Neural progenitor cell (in vitro differentiated cells): ENCODE measurements at regions not wholly inside any gene's neighbourhood (a gene's known extent, or its start where the extent isn't known, plus 50 kb on each side); places are given as distances from the start of the nearest gene placed in this dataset.

Source experiments
- EZH2 ChIP-seq: fragments of 200-600 bp; sonication (generic); IDR thresholded peaks from 2 replicates; pipeline ENCODE4 v1.6.1; 2017; ENCODE audit warnings: antibody characterized with exemption, mild to moderate bottlenecking, moderate library complexity
- EZH2phosphoT487 ChIP-seq: fragments of 200-600 bp; sonication (generic); IDR thresholded peaks from 2 replicates; pipeline ENCODE4 v1.6.1; 2017; ENCODE audit warnings: antibody characterized with exemption
- TF ChIP-seq, protein P1 (sequence below): fragments of 200-600 bp; sonication (generic); IDR thresholded peaks from 2 replicates; pipeline ENCODE4 v1.5.1; 2017; ENCODE audit warnings: antibody characterized with exemption, mild to moderate bottlenecking

DNA sequence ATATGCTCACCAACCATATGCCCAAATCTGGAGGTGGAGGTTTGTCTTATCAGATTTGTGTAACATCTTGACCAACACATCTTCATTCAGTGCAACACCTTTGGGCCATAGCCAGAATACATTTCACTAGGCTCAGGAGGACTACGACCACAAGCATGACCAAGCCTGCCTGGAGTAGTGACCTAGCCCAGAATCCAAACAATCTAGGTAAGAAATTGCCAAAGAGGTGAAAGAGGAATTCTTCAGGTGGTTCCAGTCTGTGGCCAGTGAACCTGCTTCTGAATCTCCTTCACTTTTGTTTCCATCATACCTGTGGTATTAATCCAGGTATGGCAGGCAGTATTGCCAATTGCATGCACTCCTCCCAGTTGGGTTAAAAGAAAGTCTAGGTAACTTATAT lies 112.8 kb upstream of the RAB18 start:
- TF ChIP-seq, protein P1, sequence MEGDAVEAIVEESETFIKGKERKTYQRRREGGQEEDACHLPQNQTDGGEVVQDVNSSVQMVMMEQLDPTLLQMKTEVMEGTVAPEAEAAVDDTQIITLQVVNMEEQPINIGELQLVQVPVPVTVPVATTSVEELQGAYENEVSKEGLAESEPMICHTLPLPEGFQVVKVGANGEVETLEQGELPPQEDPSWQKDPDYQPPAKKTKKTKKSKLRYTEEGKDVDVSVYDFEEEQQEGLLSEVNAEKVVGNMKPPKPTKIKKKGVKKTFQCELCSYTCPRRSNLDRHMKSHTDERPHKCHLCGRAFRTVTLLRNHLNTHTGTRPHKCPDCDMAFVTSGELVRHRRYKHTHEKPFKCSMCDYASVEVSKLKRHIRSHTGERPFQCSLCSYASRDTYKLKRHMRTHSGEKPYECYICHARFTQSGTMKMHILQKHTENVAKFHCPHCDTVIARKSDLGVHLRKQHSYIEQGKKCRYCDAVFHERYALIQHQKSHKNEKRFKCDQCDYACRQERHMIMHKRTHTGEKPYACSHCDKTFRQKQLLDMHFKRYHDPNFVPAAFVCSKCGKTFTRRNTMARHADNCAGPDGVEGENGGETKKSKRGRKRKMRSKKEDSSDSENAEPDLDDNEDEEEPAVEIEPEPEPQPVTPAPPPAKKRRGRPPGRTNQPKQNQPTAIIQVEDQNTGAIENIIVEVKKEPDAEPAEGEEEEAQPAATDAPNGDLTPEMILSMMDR = no peak
- no peak for TF ChIP-seq EZH2
- TF ChIP-seq EZH2phosphoT487 = no peak
